SK-N-MC (cell line): ENCODE measurements at regions not wholly inside any gene's neighbourhood (a gene's known extent, or its start where the extent isn't known, plus 50 kb on each side); places are given as distances from the start of the nearest gene placed in this dataset.
"Not testable (repeated sequence)": the region's sequence is repeated elsewhere in the genome, so short reads cannot be mapped to it uniquely, and the experiment has no call there.

Source experiments
- DNase-seq: peaks from one replicate; pipeline ENCODE4 v3.0.0-alpha.2; 2011; ENCODE audit warnings: low read depth, low spot score
- H3K27ac ChIP-seq: fragments of 200-600 bp; sonication (generic); 2 replicates; pipeline ENCODE4 v1.5.1; 2016; ENCODE audit warnings: mixed run types
- H3K36me3 ChIP-seq: fragments of 200-600 bp; sonication (generic); 2 replicates; pipeline ENCODE4 v1.6.1; 2017; ENCODE audit warnings: antibody characterized with exemption, low read length, mixed read lengths; ENCODE audit not compliant: insufficient read depth
- H3K4me3 ChIP-seq: fragments of 200-600 bp; sonication (generic); 2 replicates; pipeline ENCODE4 v1.5.1; 2016
- H3K9ac ChIP-seq: fragments of 200-600 bp; sonication (generic); 2 replicates; pipeline ENCODE4 v1.8.0; 2017; ENCODE audit warnings: mixed run types, mixed read lengths; ENCODE audit not compliant: insufficient read length
- H3K9me3 ChIP-seq: fragments of 200-600 bp; sonication (generic); 2 replicates; pipeline ENCODE4 v1.6.1; 2017; ENCODE audit warnings: low read depth, mild to moderate bottlenecking, antibody characterized with exemption, low read length, moderate library complexity, mixed read lengths
- EZH2 ChIP-seq: fragments of 200-600 bp; sonication (generic); IDR thresholded peaks from one replicate; pipeline ENCODE4 v1.6.1; 2017; ENCODE audit warnings: antibody characterized with exemption
- FOXP2 ChIP-seq: optimal IDR thresholded peaks from 2 replicates; pipeline ENCODE3; 2011; ENCODE audit warnings: mild to moderate bottlenecking, moderate library complexity; ENCODE audit not compliant: insufficient read depth; ENCODE audit errors: extremely low read length, control extremely low read depth
- POLR2AphosphoS5 ChIP-seq: IDR thresholded peaks from 2 replicates; pipeline ENCODE4 v1.6.1; 2012; ENCODE audit warnings: mild to moderate bottlenecking, low read depth, low read length, borderline replicate concordance

DNA sequence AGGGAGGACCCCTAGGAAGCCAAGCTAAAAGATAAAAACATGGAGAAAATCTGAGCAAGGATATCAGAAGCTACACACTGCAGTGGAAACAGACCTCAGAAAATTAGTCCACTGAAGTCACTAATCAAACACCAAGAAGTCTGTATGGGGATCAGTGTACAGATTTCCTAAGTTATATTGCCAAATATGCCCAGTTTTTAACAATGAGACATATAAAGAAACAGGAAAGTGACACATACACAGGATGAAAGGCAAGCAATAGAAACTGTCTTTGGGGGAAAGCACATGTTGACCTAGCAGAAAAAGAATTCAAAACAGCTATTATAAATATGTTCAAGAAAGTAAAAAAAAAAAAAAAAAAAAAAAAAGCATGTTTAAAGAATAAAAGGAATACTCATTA lies 153.7 kb downstream of the PPP4R3C start:
- no peak for TF ChIP-seq FOXP2
- TF ChIP-seq EZH2, result no peak
- no peak for TF ChIP-seq POLR2AphosphoS5
- Histone ChIP-seq H3K27ac (no peak overlapping the region), H3K9ac (no peak overlapping the region), H3K9me3 (no peaks in the 10 kb centered on the region), H3K36me3 (no peaks in the 10 kb centered on the region), H3K4me3 (no peak overlapping the region)
- DNase-seq, result no peak

DNA sequence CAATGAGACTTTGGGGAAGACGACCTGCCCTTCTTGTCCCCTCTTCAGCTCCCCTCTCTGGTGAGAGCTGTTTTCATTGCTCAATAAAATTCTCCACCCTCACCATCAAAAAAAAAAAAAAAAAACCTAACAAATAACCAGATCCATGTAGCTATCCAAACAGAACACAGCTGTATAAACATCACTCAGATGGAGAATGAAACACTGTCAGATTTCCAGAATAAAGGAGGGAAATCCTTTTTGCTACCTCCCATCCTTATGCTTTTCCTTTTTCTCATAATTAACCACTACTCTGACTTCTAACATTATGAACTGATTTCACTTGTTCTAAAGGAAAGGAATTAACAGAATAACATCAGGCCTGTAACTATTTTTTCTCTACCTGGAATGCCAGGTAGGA lies 155.6 kb downstream of the PPP4R3C start:
- no peak overlapping the region for H3K27ac ChIP-seq
- no peak for DNase-seq
- no peaks in the 10 kb centered on the region for H3K9me3 ChIP-seq
- no peaks in the 10 kb centered on the region for H3K36me3 ChIP-seq
- no peak for TF ChIP-seq POLR2AphosphoS5
- TF ChIP-seq FOXP2, result no peak
- TF ChIP-seq EZH2, result no peak
- no peak overlapping the region for H3K4me3 ChIP-seq
- no peak overlapping the region for H3K9ac ChIP-seq

DNA sequence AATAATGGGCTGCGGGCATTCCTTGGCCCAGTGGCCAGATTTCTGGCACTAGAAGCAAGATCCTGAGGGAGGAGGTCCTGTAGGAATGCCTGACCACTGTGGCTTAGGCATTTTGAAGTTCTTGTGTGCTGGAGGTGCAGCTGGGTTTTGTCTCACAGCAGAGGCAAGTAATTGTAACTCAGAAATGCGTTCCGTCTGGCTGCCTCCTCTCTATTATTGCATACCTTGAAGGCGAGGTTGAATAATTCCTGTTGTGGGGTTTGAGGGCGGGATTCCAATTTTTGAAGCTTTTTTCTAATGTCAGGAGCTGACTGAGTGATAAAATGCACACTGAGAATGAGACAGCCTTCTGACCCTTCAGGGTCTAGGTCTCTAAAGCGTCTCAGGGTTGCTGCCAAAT lies 170.6 kb downstream of the PPP4R3C start:
- not testable (repeated sequence) for H3K9me3 ChIP-seq, H3K27ac ChIP-seq

DNA sequence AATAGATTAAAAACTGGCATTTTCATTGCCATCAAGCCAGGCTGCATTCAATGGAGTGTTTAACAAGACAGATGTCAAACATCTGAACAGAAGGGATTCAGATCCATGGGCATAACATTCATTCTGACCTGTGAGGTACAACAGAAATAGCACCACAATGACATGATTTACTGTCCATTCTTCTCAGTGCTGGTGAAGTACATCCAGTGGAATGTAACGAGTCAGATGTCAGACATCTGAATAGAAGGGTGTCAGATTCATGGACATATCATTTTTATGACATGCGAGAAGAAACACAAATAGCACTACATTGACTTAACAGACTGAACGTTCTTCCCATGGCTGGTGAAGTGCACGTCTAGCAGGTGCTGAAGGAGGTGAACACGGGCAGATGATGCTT lies 186.4 kb downstream of the PPP4R3C start:
- H3K4me3 ChIP-seq, result no peak overlapping the region
- no peak overlapping the region for H3K27ac ChIP-seq
- DNase-seq, result no peak
- H3K9me3 ChIP-seq, result no peaks in the 10 kb centered on the region
- no peak for TF ChIP-seq EZH2
- no peak for TF ChIP-seq POLR2AphosphoS5
- no peak for TF ChIP-seq FOXP2
- no peaks in the 10 kb centered on the region for H3K36me3 ChIP-seq
- no peak overlapping the region for H3K9ac ChIP-seq

More for the DNA sequence above, 170.6 kb downstream of the PPP4R3C start:
- H3K9ac ChIP-seq, H3K4me3 ChIP-seq, DNase-seq, H3K36me3 ChIP-seq: not testable (repeated sequence)

DNA sequence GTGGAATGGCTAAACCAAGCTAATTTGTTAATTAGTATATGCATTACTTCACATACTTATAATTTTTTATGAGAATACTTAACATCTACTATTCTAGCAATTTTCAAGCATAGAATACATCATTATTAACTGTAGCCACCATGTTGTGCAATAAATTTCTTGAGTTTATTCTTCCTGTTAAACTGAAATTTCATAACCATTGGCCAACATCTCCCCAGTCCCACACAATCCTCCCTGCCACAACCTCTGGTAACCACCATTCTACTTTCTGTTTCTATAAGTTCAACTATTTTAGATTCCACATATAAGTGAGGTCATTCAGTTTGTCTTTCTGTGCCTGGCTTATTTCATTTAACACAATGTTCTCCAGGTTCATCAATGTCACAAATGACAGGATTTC lies 208.5 kb downstream of the PPP4R3C start:
- Histone ChIP-seq H3K9ac (no peak overlapping the region), H3K4me3 (no peak overlapping the region), H3K27ac (no peak overlapping the region), H3K9me3 (no peaks in the 10 kb centered on the region), H3K36me3 (no peaks in the 10 kb centered on the region)
- TF ChIP-seq EZH2 (no peak), FOXP2 (no peak), POLR2AphosphoS5 (no peak)
- no peak for DNase-seq

DNA sequence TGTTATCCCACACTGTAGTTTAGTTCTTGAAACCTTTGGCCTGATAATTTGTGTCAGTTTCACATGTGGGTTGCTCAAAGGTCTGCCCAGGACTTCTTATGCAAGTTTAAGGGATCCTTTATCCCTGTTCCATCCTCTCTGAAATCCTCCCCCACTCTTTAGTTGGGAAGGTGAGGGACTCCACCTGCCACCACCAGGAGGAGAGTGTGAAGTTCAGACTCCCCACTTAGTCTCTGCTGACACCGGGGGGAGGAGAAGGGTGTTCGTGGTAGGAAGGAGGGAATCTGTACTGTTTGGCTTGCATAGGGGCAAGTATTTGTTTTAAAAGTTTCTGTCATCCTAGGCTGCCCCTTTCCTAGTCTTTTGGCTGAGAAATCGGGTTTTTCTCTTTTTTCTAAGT lies 211.8 kb downstream of the PPP4R3C start:
- no peak overlapping the region for H3K27ac ChIP-seq
- no peak for TF ChIP-seq EZH2
- no peak for TF ChIP-seq FOXP2
- no peak for TF ChIP-seq POLR2AphosphoS5
- H3K9me3 ChIP-seq, result no peaks in the 10 kb centered on the region
- no peaks in the 10 kb centered on the region for H3K36me3 ChIP-seq
- no peak overlapping the region for H3K4me3 ChIP-seq
- no peak for DNase-seq
- no peak overlapping the region for H3K9ac ChIP-seq

DNA sequence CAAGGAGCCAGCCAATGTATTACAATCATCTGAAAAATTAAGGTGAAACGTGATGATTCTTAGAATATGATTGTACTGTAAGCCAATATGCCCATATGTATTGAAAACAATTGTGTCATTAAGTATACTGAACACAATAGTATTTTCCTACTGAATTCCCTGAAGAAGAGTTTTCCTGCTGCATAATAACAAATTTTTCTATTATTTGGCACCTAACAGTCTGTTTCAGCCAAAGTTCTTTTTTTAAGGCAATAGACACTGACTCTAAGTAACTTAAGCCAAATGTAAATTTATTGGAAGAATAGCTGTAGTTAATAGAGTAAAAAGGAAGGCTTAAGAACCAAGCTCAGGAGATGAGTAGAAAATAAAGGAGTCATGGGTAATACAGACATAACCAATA lies 220.6 kb downstream of the PPP4R3C start:
- Histone ChIP-seq H3K4me3 (no peak overlapping the region), H3K9me3 (no peaks in the 10 kb centered on the region), H3K36me3 (no peaks in the 10 kb centered on the region), H3K9ac (no peak overlapping the region), H3K27ac (no peak overlapping the region)
- TF ChIP-seq FOXP2, result no peak
- no peak for TF ChIP-seq EZH2
- no peak for TF ChIP-seq POLR2AphosphoS5
- no peak for DNase-seq

DNA sequence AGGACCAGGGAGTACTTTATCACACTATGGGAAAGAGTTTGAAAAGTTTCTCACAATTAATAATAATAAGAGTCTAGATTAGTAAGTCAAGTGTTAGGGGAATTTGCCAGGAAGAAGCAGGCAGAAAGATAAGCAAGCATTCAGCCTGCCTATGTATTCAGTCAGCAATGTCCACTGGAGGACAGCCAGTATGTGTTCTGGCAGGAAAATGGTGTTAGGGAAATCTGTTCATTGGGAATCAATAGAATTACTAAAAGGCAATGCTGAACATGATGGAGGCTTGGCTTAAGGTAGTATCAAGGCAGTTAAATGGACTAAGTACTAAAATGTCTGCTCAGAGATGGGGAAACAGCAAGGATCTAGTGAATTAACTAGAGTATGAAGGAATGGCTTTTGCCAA lies 221.2 kb downstream of the PPP4R3C start:
- no peaks in the 10 kb centered on the region for H3K9me3 ChIP-seq
- DNase-seq, result no peak
- no peak for TF ChIP-seq EZH2
- TF ChIP-seq FOXP2, result no peak
- no peak for TF ChIP-seq POLR2AphosphoS5
- no peak overlapping the region for H3K4me3 ChIP-seq
- no peak overlapping the region for H3K27ac ChIP-seq
- no peaks in the 10 kb centered on the region for H3K36me3 ChIP-seq
- H3K9ac ChIP-seq, result no peak overlapping the region

DNA sequence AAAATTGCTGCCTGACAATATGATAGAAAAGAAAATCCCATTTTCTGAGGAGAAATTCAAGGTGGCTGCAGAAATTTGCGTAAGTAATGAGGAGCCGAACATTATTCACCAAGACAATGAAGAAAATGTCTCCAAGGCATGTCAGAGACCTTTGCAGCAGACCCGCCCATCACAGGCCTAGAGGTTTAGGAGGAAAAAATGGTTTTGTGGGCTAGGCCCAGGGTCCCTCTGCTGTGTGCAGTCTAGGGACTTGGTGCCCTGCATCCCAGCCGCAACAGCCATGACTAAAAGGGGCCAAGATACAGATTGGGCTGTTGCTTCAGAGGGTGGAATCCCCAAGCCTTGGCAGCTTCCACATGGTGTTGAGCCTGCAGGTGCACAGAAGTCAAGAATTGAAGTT lies 223.1 kb downstream of the PPP4R3C start:
- not testable (repeated sequence) for H3K9me3 ChIP-seq, H3K4me3 ChIP-seq, H3K9ac ChIP-seq, H3K36me3 ChIP-seq, H3K27ac ChIP-seq, DNase-seq

DNA sequence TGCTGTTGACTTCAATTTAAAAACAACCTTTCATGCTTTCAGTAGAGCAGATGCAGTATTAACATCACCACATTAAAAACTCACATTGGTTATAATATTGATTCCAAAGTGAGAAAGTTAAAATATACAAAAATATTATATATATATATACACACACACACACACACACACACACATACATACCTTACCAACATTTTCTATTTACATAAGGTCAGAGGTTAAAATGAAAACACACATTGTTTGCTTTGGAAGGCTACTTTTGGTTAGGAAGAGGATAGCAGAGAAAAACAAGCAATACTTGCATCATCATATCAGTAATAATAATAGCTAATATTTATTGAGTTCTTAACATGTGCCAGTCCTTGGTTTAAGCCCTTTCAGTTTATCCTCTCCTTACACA lies 226.5 kb downstream of the PPP4R3C start:
- Histone ChIP-seq H3K9me3 (no peaks in the 10 kb centered on the region), H3K9ac (no peak overlapping the region), H3K27ac (no peak overlapping the region), H3K36me3 (no peaks in the 10 kb centered on the region), H3K4me3 (no peak overlapping the region)
- DNase-seq, result no peak
- no peak for TF ChIP-seq FOXP2
- no peak for TF ChIP-seq EZH2
- TF ChIP-seq POLR2AphosphoS5, result no peak
